Vagina (tissue), 2 donors: ENCODE measurements at regions not wholly inside any gene's neighbourhood (a gene's known extent, or its start where the extent isn't known, plus 50 kb on each side); places are given as distances from the start of the nearest gene placed in this dataset.

ENCODE experiments used
- POLR2A ChIP-seq, 2 donors: fragments of 450-650 bp; IDR thresholded peaks; one replicate each; pipeline ENCODE4 v1.6.1; 2017; ENCODE audit warnings: antibody characterized with exemption in 2 of 2, mild to moderate bottlenecking in 2 of 2, moderate library complexity in 2 of 2
- POLR2AphosphoS5 ChIP-seq, 2 donors: sonication (generic); formaldehyde crosslinking; IDR thresholded peaks; one replicate each; pipeline ENCODE4 v1.9.0; 2017; ENCODE audit warnings: antibody characterized with exemption in 2 of 2, mild to moderate bottlenecking in 2 of 2, low read depth in 1 of 2; ENCODE audit not compliant: insufficient read depth in 1 of 2
- TF ChIP-seq, protein P1 (sequence below), 3 experiments: fragments of 450-650 bp in 2 of 3; fragments of 200-600 bp in 1 of 3; sonication (generic) in 1 of 3; IDR thresholded peaks; one replicate each; pipeline ENCODE4 v1.5.1; 2017 to 2019; ENCODE audit warnings: antibody characterized with exemption in 3 of 3, mild to moderate bottlenecking in 2 of 3, moderate library complexity in 2 of 3

DNA sequence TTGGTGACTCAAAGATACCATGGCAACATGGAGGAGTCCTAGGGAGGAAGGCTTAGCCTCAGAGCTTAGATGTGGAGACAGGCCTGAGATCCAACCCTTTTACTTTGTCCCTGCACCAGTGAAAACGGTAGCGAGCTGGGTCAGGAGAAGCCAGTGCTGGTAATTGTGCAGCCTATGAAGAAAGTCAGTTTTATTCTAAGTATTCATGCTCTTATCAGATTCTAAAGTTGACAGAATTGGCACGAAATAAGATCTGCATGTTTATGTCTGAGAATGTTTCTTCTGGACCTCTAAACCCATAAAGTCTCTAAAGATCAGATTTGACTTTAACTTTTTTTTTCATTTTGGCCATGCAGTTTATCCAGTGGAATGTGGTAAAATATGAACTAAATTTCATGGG, 93.8 kb downstream of the SCG2 start:
- TF ChIP-seq, protein P1, sequence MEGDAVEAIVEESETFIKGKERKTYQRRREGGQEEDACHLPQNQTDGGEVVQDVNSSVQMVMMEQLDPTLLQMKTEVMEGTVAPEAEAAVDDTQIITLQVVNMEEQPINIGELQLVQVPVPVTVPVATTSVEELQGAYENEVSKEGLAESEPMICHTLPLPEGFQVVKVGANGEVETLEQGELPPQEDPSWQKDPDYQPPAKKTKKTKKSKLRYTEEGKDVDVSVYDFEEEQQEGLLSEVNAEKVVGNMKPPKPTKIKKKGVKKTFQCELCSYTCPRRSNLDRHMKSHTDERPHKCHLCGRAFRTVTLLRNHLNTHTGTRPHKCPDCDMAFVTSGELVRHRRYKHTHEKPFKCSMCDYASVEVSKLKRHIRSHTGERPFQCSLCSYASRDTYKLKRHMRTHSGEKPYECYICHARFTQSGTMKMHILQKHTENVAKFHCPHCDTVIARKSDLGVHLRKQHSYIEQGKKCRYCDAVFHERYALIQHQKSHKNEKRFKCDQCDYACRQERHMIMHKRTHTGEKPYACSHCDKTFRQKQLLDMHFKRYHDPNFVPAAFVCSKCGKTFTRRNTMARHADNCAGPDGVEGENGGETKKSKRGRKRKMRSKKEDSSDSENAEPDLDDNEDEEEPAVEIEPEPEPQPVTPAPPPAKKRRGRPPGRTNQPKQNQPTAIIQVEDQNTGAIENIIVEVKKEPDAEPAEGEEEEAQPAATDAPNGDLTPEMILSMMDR (IDR thresholded peaks at IDR 0.05), result no peak
- TF ChIP-seq POLR2AphosphoS5 (IDR thresholded peaks at IDR 0.05; ENCODE audit: insufficient read depth in 1 of 2, low read depth in 1 of 2) (no peak), POLR2A (IDR thresholded peaks at IDR 0.05) (no peak)
